HL-60/S4 treated with retinoic acid at 250 ng/mL for 4 days and 3 days (cell line): ENCODE measurements at regions not wholly inside any gene's neighbourhood (a gene's known extent, or its start where the extent isn't known, plus 50 kb on each side); places are given as distances from the start of the nearest gene placed in this dataset.

ENCODE experiments used
- in situ Hi-C: fragments of 300-500 bp; cut with MboI; formaldehyde crosslinking; loops from 2 replicates; pipeline ENCODE4 v1.7.0; 2022; ENCODE audit warnings: low sequenced_read_pairs

DNA sequence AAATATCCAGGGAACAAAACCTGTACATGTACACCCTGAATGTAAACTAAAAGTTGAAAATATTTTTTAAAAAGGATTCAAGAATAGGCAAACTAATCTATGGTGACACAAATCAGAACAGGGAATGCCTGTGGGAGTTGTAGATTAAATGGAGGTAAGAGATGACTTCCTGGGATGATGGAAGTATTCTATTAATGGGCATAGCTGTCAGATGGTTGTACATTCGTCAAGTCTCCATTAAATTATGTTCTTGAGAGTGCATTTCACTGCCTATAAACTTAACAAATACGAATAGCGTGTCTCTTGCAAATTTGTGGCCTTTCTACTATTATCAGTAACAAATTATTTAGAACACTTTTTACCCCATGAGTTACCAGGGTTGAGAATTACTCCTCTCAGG is 207.0 kb downstream of the HNMT start:
- in situ Hi-C loops, result no loop called here

DNA sequence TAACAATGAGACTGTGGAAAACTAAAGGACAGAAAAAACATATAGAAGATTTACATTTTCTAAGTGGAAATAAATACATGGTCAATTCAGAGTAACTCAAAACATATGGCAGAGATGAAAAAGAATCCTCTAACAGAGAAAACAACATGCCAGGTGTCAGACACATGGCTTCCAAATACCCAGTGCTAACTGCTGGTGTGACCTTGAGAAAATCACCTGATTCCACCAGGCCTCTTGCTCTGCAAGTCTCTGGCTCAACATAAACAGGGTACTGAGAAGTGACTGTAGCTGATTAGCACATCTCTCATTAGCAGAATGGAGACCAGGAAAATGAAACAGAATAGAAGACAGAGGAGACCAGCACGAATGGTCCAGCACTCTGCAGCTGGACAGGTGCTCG is 210.8 kb downstream of the HNMT start:
- in situ Hi-C loops, result no loop called here

DNA sequence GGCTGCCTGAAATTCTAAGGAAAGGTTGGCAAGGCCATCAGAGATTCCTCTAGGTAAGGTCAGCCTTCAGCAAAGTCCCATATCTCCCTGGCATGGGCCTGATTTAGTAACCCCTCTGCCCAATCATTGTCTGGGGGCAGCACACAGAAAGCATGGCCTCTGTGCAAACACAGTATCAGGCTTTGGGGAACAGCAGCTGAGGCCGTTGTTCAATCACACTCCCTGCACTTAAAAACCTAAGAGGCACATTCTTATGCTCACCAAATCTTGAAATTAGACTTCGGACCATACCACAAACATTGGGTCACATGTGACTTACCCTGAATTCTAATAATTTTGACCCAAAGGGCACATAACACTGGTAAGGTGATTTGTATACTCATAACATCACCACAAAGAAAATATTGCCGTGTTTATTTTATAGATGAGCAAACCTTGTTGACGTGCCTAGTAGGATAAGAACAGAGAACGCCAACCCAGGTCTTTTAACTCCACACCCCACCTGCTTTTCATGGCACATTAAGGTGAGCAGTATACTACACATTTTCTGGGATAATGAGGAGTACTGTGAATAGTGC is 212.7 kb downstream of the HNMT start:
- in situ Hi-C loops, result no loop called here

DNA sequence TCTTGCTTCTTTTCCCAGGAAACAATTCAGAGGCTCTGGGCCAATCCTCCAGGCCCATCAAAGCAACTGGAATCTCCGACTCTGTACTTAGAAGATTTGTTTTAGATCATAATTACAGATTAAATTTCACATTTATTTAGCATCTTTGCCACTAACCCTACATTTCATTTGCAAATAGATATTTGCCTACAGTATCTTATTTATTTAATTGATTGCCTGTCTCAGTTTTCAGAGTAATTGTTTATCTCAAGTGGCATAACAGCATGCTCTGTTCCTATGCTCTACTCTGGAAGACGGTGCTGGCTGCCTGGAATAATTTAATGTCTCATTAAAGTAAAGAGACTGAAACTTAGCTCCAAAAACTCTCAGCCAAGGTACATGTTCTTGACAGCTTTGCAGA is 213.4 kb downstream of the HNMT start:
- in situ Hi-C loops, result no loop called here

DNA sequence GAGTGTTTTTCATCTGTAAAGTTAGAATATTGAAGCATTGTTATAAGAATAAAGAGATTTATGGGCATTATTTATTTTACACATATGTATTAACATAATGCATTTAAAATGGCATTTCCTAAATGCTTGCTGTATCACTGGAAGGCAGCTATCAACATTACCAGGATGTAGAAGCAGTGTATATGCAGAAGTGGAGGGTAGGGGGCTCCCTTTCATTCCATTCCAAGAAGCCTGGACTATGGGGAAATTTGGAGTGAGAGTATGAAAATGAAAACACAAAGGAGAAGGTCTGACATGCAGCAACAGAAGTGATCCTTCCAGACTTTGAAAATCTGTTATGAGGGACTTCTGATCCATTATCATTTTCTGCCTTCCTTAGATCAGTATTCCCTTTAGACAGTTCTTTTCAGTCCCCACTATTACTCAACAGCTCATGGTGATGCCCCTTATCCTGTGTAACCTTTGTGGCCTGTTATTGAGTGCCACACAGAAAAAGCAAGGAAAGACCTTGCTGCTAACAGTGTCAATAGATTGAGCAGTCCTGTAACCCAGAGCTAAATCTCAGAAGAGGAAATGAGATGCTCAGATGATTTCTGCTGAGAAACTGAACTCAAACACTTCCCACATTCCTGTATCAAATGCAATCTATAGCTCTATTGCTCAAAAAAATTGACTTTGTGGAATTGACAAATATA is 216.6 kb downstream of the HNMT start:
- in situ Hi-C loops, result no loop called here

DNA sequence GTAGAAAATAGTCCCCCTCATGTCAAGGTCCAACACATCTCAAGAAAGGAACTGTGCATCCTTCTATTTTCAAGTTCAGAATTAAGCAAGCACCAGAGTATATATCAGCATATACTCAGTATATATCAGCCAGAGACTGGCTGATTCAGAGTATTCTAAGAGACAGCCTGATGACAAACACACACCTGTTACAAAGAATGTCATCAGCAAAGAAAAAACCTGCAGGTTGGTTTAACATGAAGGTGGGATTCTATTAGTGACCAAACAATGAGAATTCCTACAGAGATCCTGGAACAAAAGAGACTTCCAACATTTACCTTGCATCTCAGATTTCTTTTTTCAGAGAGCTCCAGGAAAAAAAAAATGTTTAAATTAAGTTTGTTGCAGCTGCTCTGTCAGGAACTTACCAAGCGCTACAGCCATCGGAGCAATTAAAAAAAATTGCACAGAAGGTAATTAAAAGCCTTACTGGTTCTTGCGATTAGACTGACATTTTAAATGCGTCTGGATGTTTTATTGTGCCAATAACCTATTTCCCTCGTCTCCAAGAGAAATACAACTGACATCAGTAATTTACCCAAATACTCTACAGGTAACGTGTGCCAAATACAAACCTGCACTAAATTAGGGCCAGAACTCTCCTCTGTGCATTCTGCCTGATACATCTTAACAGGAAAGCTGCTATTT is 218.1 kb downstream of the HNMT start:
- in situ Hi-C loops, result no loop called here

DNA sequence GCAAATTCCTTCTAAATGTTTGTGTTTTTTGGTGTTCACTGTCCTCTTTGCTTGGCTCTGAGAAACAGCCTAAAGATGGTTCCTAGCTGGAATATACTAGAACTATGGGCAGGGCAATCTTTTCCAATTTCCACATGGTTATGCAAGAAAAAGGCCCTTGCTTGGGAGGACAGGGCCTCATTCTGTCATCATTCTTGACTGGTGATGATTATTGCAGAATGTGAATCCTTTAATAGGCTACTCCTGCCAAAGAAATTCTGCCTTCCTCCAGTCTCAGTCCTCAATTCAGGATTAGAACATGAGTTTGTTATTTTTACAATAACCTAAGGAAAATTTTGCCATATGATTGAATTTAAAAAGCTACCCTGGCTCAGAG is 218.7 kb downstream of the HNMT start:
- in situ Hi-C loops, result no loop called here

DNA sequence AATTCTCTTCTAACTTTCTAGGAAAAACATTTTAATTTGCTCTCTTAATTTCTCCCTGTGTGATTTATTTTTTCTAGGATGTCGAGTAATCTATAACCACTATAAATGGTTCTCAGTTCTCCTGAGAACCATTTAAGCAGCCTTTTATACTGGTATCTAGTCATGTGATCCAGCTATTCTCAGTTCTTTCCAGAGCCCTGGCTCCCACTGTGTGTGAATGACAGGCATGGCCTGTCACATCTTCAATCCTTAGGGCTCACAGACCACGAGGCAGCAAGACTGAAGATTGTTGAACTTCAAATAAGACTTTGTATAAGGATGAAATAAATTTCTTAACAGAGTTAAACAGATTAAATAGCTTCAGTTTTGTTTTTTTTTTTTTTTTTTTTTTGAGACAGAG is 219.4 kb downstream of the HNMT start:
- in situ Hi-C loops, result no loop called here

DNA sequence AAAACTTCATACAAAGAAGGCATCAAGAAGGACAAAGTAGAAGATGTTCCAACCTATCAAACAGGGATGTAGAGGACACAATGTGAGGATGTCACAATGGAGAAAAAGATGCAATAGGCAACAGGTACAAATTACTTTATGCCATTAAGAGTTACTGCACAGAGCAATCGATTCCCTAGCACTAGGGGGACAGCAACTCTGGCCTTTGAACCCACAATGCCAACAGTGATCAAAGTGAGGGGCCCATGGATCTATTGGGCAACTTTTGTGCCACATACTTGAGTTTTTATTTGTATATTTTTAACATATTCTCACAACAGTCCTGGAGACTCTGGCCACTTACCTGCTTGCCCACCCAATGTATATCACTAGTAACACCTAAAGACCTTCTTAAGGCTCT is 220.2 kb downstream of the HNMT start:
- in situ Hi-C loops, result no loop called here

DNA sequence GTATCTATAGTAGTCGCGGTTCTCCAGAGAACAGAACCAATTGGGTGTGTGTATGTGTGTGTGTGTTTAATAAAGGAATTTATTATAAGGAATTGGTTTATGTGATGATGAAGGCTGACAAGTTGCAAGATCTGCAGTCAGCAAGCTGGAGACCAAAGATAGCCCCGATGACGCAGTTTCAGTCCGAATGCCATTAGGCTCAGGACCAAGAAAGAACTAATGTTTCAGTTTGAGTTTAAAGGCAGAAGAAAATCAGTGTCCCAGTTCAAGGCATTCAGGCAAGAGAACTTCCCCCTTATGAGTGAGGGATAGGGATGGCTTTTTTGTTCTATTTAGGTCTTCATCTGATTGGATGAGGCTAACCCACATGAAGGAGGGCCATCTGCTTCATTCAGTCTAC is 221.6 kb downstream of the HNMT start:
- in situ Hi-C loops, result no loop called here

DNA sequence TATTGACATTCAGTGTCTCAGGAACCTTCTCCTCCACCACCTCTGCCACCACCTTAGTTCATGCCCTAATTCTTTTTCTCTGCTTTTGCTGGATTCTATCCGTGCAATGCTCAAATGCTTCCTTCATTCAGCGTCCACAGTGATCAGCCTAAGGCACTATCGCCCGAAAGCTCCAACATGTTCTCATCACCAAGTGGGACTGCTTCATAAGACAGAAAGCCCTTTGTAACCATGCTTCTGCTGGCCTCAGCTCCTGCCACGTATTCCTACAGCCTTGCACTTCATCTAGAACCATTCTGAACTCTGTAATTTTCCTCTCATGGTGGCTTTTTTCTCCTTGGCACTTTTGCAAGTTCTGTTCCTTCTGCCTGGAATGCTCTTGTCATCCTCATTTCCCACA is 222.9 kb downstream of the HNMT start:
- in situ Hi-C loops, result no loop called here

DNA sequence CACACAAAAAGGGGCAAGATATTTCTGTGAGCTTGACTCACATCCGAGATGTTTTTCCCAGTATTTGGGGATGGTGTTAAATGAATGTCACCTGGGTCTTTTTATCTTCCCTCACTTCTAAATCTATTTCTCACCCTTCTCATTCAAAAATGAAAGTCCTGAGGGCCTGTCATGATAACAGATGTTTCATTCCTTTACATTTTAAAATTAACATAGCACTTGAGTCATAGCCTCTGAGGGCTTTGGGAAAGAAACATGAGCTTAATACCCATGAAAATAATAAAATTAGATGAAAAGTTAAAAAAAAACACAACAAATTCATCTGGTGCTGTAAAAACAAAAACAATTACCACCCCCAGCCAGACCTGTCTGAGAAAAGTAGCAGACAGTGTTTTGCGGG is 226.7 kb downstream of the HNMT start:
- in situ Hi-C loops, result no loop called here

DNA sequence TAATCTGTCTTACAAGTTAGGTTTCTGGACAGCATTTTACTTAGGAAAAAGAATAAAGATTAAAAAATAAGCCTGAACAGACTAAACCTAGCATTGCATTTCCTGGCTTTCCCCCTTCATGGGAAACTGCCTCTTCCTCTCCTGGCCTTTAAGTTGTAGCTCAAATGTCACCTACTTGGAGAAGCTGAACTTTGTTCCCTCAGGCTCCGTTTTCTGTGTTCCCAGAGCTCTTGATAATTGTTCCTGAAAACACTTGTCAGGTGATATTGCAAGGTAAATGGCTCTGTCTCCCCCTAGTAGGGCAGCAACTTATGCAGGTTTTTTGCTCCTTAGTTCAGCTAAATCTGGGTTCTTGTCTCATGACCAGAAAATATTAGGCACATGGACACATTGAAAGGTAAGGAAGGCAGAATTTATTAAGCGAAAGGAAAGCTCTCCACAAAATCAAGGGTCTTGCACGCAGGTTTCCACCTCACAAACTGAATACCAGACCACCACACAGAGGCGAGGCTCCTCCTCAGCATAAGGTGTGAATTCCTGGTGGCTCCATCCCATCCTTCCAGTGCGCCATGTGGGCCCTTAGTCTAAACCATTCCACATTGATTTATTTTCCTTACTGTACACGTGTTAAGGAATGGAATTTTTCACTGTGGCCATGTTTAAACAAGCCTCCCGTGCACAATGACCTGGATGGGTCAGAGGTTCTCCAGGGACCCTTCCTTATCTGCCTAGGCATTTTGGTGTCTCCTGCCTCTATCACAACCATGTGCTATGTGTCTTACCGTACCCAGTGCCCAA is 229.3 kb downstream of the HNMT start:
- in situ Hi-C loops, result no loop called here

DNA sequence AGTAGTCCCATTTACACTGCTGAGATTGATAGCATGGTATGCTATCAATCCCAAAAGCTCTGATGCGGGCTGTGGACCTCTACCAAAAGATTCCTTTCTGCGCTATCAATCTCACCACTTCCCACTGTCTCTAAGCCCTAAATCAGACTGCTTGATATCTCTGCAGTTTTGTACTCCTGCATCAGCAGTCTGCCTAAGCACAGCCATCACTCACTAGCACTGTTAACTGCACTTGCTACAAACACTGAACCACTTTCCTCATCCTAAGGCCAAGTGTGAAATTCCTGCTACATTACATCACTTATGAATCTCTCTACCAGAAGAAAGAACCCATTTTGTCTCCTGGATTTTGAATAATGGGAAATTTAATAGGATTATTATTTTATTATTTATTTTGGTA is 237.0 kb downstream of the HNMT start:
- in situ Hi-C loops, result no loop called here

DNA sequence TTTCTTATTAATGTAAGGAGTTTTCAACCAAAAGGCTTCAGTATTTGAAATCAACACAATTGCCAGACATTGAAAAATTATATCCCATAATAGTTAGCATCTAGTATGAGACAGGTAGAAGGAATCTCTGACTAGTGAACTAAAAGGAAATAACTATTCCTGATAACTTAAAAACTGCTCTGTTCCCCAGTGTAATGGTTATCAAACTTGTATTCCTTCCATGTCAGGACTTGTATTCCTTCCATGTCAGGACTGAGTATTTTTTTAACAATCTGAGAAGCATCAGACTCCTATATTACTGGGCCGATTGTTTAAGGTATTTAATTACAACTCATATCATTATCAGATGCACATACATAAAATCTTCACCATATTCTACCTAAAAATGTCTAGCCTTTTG is 238.5 kb downstream of the HNMT start:
- in situ Hi-C loops, result no loop called here

DNA sequence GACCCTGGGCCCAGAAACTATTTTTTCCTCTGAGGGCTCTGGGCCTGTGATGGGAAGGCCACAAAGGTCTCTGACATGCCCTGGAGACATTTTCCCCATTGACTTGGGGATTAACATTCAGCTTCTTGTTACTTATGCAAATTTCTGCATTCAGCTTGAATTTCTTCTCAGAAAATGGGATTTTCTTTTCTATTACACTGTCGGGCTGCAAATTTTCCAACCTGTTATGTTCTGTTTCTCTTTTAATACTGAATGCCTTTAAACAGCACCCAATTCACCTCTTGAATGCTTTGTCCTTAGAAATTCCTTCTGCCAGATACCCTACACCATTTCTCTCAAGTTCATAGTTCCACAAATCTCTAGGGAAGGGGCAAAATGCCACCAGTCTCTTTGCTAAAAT is 241.0 kb downstream of the HNMT start:
- in situ Hi-C loops, result no loop called here

DNA sequence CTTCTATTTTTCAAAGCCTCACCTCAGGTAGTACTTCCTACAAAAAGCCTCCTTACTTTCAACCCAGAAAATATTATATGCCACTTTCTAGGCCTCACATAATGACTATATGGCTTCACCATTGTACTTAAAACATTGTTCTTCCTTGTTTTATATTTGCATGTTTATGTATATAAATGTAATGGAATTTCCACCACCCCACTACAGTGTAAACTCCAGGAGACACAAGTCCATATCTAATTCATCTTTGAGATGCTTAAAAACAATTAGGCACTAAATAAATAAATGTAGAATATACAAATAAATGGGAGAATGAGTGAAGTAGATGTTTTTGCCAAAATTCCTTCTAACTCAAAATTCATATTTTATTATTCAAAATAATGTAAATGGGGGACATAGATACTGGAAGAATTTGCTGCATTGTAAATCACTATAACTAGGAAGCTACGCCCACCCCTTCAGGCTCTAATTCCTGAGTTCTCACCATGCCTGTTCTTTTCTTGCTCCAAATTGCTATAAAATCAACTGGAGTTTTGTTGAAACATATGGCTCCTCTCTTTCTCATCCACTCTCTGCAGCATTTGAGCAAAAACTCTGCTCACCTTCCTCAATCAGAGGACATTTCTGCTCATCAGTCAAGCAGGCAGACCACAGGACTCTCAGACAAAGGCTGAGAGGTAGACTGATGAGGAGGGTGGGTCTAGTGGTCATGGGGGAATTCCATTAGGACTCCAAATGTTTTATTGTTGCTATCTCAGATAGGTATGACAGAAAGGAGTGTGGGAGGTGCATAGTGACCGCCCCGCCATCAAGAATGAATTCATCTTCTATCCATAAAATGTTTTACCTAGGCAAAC is 243.0 kb downstream of the HNMT start:
- in situ Hi-C loops, result no loop called here

DNA sequence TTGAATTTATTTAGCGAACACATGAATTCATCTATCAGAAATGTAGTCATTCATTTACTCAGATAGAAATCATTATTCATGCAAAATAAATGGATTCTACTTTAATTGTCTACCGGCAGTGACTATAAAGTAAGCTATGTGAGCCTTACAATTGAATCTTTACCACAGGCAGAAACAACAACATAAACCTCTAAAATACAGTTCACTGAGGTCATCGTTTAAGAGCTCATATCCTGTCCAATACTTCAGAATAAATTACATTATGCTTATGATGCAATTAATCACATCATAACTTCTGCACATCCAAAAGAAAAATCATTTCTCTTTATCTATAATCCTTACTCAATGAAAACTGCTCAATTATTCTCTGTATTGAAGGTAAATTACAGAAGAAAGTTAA is 244.7 kb downstream of the HNMT start:
- in situ Hi-C loops, result no loop called here

DNA sequence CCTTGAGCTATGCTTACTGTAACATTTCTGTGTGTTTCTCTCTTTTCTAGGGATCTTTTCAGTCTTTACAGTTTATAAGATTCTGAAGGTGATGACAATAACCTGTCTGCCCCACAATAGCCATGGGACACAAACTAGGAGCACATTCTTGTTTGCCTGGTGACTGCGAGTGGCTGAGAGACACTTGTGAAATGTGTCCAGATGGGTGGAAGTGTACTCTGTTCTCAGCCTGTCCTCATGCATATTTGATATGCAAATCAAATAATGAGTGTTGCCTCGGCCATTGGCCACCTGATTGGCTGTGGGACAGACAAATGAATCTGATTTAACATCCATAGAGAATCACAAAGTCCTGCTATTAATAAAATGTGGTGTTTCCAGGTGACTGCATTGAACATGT is 246.2 kb downstream of the HNMT start:
- in situ Hi-C loops, result no loop called here

DNA sequence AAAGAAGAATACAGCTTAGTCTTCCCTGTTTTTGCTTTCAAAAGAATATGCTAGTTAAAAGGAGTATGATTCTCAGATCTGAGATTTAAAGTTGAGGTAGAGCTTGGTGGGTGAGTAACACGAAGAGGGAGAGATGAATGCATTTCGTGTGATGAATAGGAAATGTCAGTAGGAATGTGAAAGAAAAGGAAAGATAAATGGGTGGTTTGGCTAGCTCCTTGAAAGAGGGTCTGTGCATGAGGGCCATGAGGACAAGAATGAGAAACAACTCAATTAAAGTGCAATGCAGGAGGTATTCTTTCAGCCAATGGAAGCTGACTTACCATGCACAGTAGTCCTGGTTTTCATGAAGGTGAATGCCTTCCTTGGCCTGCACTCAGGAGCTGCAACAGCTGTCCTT is 248.2 kb downstream of the HNMT start:
- in situ Hi-C loops, result no loop called here

DNA sequence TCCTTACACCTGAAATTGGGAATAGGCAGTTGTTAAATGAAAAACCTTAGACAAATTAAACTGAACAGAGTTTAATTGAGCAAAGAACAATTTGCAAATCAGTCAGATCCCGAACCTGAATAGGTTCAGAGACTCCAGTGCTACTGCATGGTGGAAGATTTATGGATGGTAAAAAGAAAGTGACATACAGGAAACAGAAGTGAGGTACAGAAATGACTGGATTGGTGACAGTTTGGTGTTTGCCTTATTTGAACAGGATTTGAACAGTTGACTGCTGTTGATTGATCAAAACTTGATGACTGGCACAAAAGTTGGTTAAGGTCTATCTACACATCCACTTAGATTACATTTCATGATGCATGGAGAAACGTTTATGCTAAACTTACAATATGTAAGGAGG is 248.8 kb downstream of the HNMT start:
- in situ Hi-C loops, result no loop called here
